ENCODE measurements at regions not wholly inside any gene's neighbourhood (a gene's known extent, or its start where the extent isn't known, plus 50 kb on each side); places are given as distances from the start of the nearest gene placed in this dataset.
"Not testable (repeated sequence)": the region's sequence is repeated elsewhere in the genome, so short reads cannot be mapped to it uniquely, and the experiment has no call there.

DNA sequence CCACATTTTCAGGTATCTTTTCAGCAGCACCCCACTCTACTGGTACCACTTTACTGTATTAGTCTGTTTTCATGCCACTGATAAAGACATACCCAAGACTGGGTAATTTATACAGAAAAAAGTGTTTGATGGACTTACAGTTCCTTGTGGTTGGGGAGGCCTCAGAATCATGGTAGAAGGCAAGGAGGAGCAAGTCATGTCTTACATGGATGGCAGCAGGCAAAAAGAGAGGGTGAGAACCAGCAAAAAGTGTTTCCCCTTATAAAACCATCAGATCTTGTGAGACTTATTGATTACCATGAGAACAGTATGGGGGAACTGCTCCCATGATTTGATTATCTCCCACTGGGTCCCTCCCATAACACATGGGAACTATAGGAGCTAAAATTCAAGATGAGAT is 685.9 kb downstream of the NYAP2 start:
- DNase-seq (ENCODE audit: low spot score); ATAC-seq; H3K36me3 ChIP-seq (replicated peaks in 1 of 2; ENCODE audit: control insufficient read depth in 1 of 2, insufficient read depth in 2 of 2, low read length in 2 of 2); H2AFZ ChIP-seq (ENCODE audit: low read length); H3K27ac ChIP-seq (ENCODE audit: extremely low read length, insufficient read depth, low read length); CTCF ChIA-PET (ENCODE audit: low intra/inter-chr PET ratio, low total read pairs); H3K79me2 ChIP-seq (ENCODE audit: insufficient read depth, low read length); H3K4me3 ChIP-seq (replicated peaks in 1 of 3; ENCODE audit: insufficient read depth in 1 of 3, low read depth in 2 of 3, low read length in 3 of 3); H3K27me3 ChIP-seq (ENCODE audit: control insufficient read depth in 1 of 2, insufficient read depth in 2 of 2, low read length in 2 of 2); POLR2A ChIA-PET; H4K20me1 ChIP-seq (ENCODE audit: insufficient read depth, low read length); H3K9ac ChIP-seq (ENCODE audit: insufficient read depth, low read depth, low read length); BruUV-seq (replicated peaks); intact Hi-C loops (cut with micrococcal nuclease; ENCODE audit: unreplicated experiment); in situ Hi-C loops (cut with HindIII; ENCODE audit: extremely low pct_ligation_motif_present, low pct_unique_long_range_greater_than_20kb); H3K4me2 ChIP-seq (ENCODE audit: low read depth, low read length); FAIRE-seq: not testable (repeated sequence)
- TF ChIP-seq, protein P1, sequence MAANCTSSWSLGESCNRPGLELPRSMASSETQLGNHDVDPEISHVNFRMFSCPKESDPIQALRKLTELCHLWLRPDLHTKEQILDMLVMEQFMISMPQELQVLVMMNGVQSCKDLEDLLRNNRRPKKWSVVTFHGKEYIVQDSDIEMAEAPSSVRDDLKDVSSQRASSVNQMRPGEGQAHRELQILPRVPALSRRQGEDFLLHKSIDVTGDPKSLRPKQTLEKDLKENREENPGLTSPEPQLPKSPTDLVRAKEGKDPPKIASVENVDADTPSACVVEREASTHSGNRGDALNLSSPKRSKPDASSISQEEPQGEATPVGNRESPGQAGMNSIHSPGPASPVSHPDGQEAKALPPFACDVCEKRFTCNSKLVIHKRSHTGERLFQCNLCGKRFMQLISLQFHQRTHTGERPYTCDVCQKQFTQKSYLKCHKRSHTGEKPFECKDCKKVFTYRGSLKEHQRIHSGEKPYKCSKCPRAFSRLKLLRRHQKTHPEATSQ (CRISPR knock-in tag; IDR thresholded peaks at IDR 0.05; ENCODE audit: borderline replicate concordance): peak; percentile 47; the same call in 1 of the 2 replicates
- peak; percentile 99 for TF ChIP-seq ZNF431 (CRISPR knock-in tag; IDR thresholded peaks at IDR 0.05; ENCODE audit: borderline replicate concordance, low read depth)
- Histone ChIP-seq H3K4me1 (ENCODE audit: insufficient read depth, low read length) (peaks cover 16% of the 10 kb centered on the region), H3K9me3 (ENCODE audit: low read length) (peaks cover 25% of the 10 kb centered on the region)

DNA sequence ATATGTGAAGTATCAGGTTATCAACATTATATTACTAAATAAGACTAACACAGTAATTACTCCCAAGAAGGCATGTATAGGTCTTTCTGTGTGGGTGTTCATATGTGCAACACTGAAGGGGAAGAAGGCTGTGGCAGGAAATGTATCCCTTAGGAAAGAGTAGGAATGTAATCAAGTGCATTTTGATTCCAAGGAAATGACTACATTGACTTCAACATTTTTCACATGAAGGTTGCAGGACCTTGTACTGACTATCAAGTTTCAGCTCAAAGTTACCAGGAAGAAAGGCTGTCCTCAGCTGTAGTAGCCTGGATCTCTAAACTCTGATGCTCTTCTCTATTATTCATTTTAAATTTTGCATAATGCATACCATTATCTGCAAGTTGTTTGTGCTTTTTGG is 680.8 kb downstream of the NYAP2 start:
- no peaks in the 10 kb centered on the region for H3K79me2 ChIP-seq (ENCODE audit: insufficient read depth, low read length)
- intact Hi-C loops (cut with micrococcal nuclease; ENCODE audit: unreplicated experiment): loop anchor here (2.0 kb wide), 1 partner anchor 14 kb away; no protein-coding TSS in a partner anchor

More for the DNA sequence above, 680.8 kb downstream of the NYAP2 start:
- in situ Hi-C loops (cut with HindIII; ENCODE audit: extremely low pct_ligation_motif_present, low pct_unique_long_range_greater_than_20kb): no loop called here
- BruUV-seq (replicated peaks): no TSS peak
- Histone ChIP-seq H3K27me3 (ENCODE audit: control insufficient read depth in 1 of 2, insufficient read depth in 2 of 2, low read length in 2 of 2) (no peaks in the 10 kb centered on the region), H3K9me3 (ENCODE audit: low read length) (peaks cover 15% of the 10 kb centered on the region), H2AFZ (ENCODE audit: low read length) (no peak overlapping the region), H3K36me3 (replicated peaks in 1 of 2; ENCODE audit: control insufficient read depth in 1 of 2, insufficient read depth in 2 of 2, low read length in 2 of 2) (no peaks in the 10 kb centered on the region), H3K4me2 (ENCODE audit: low read depth, low read length) (no peak overlapping the region), H3K4me3 (replicated peaks in 1 of 3; ENCODE audit: insufficient read depth in 1 of 3, low read depth in 2 of 3, low read length in 3 of 3) (no peak overlapping the region), H3K27ac (ENCODE audit: extremely low read length, insufficient read depth, low read length) (no peak overlapping the region), H4K20me1 (ENCODE audit: insufficient read depth, low read length) (no peaks in the 10 kb centered on the region), H3K4me1 (ENCODE audit: insufficient read depth, low read length) (peaks cover 5% of the 10 kb centered on the region; the same call in 1 of the 2 replicates), H3K9ac (ENCODE audit: insufficient read depth, low read depth, low read length) (no peak overlapping the region)
- no peak for DNase-seq (ENCODE audit: low spot score)
- no peak for ATAC-seq
- ChIA-PET POLR2A (no interaction called here), CTCF (ENCODE audit: low intra/inter-chr PET ratio, low total read pairs) (no interaction called here)
- TF ChIP-seq, protein P2, sequence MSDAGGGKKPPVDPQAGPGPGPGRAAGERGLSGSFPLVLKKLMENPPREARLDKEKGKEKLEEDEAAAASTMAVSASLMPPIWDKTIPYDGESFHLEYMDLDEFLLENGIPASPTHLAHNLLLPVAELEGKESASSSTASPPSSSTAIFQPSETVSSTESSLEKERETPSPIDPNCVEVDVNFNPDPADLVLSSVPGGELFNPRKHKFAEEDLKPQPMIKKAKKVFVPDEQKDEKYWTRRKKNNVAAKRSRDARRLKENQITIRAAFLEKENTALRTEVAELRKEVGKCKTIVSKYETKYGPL (CRISPR knock-in tag; IDR thresholded peaks at IDR 0.05): no peak
- peak; percentile 13; the same call in 1 of the 2 replicates for TF ChIP-seq ZNF12 (CRISPR knock-in tag; IDR thresholded peaks at IDR 0.05)
- no peak for FAIRE-seq
